OCI-LY7 (cell line): ENCODE measurements at regions not wholly inside any gene's neighbourhood (a gene's known extent, or its start where the extent isn't known, plus 50 kb on each side); places are given as distances from the start of the nearest gene placed in this dataset.

ENCODE experiments used
- BruUV-seq: library from RNA; stranded (reverse); fragments of 400-500 nt; replicated peaks from 2 replicates; lab custom pipeline; 2021; lab: Mats Ljungman, UMichigan
- CTCF ChIA-PET: fragments of 300-600 bp; sonication (Branson Sonifier 250); formaldehyde crosslinking; loops from one replicate; lab custom pipeline; 2022; ENCODE audit warnings: antibody characterized with exemption; ENCODE audit not compliant: unreplicated experiment; lab: Charles Lee
- POLR2A ChIA-PET: fragments of 300-600 bp; sonication (Branson Sonifier 250); formaldehyde crosslinking; loops from one replicate; lab custom pipeline; 2022; ENCODE audit warnings: antibody characterized with exemption; lab: Charles Lee
- DNase-seq: peaks from one replicate; pipeline ENCODE4 v3.0.0-alpha.2; 2015; ENCODE audit warnings: low spot score
- H2AFZ ChIP-seq: fragments of 200-600 bp; sonication (generic), shearing (Covaris generic); 2 replicates; pipeline ENCODE4 v1.6.1; 2014; ENCODE audit warnings: mild to moderate bottlenecking, antibody characterized with exemption, low read length, moderate library complexity
- H3K27ac ChIP-seq: fragments of 200-600 bp; sonication (generic); 2 replicates; pipeline ENCODE4 v1.5.1; 2014; ENCODE audit warnings: mixed run types, low read depth, mild to moderate bottlenecking, moderate library complexity, low read length, inconsistent platforms; ENCODE audit not compliant: poor library complexity, severe bottlenecking
- H3K36me3 ChIP-seq: fragments of 200-600 bp; sonication (generic); 2 replicates; pipeline ENCODE4 v1.6.1; 2014; ENCODE audit warnings: mild to moderate bottlenecking, antibody characterized with exemption, low read length, moderate library complexity, mixed read lengths; ENCODE audit not compliant: insufficient read depth
- H3K4me1 ChIP-seq: fragments of 200-600 bp; sonication (generic); 2 replicates; pipeline ENCODE4 v1.5.1; 2014; ENCODE audit warnings: mild to moderate bottlenecking, low read length; ENCODE audit not compliant: insufficient read depth, poor library complexity, severe bottlenecking
- H3K4me2 ChIP-seq: fragments of 200-600 bp; sonication (generic); 2 replicates; pipeline ENCODE4 v1.6.1; 2014; ENCODE audit warnings: mild to moderate bottlenecking, low read length
- H3K4me3 ChIP-seq: fragments of 200-600 bp; sonication (generic); 2 replicates; pipeline ENCODE4 v1.5.1; 2014; ENCODE audit warnings: mild to moderate bottlenecking, low read depth, low read length; ENCODE audit not compliant: poor library complexity, severe bottlenecking
- H3K79me2 ChIP-seq: fragments of 200-600 bp; sonication (generic); 2 replicates; pipeline ENCODE4 v1.6.1; 2016; ENCODE audit warnings: low read depth, mild to moderate bottlenecking, low read length, moderate library complexity, mixed read lengths; ENCODE audit not compliant: insufficient read depth
- H3K9me2 ChIP-seq: fragments of 200-600 bp; sonication (generic); 2 replicates; pipeline ENCODE4 v1.6.1; 2016; ENCODE audit warnings: mild to moderate bottlenecking, low read length, mixed read lengths; ENCODE audit not compliant: insufficient read depth
- H3K9me3 ChIP-seq: fragments of 200-600 bp; sonication (generic); 2 replicates; pipeline ENCODE4 v1.6.1; 2014; ENCODE audit warnings: mild to moderate bottlenecking, mixed run types, low read length, mixed read lengths
- H4K20me1 ChIP-seq: fragments of 200-600 bp; sonication (generic); 2 replicates; pipeline ENCODE4 v1.6.1; 2014; ENCODE audit warnings: mild to moderate bottlenecking, antibody characterized with exemption, low read length, moderate library complexity, mixed read lengths; ENCODE audit not compliant: insufficient read depth
- EZH2phosphoT487 ChIP-seq: fragments of 200-600 bp; sonication (generic); IDR thresholded peaks from 2 replicates; pipeline ENCODE4 v1.6.1; 2018; ENCODE audit warnings: low read depth, borderline replicate concordance, mild to moderate bottlenecking, mixed run types, antibody characterized with exemption, low read length, moderate library complexity, mixed read lengths
- intact Hi-C: fragments of 100-400 bp; cut with micrococcal nuclease; formaldehyde crosslinking; loops from one replicate; pipeline ENCODE4 v1.10.0; 2022; ENCODE audit not compliant: unreplicated experiment
- TF ChIP-seq, protein P1 (sequence below): fragments of 200-600 bp; sonication (generic); conservative IDR thresholded peaks from 2 replicates; pipeline ENCODE4 v1.5.1; 2014; ENCODE audit warnings: mild to moderate bottlenecking, antibody characterized with exemption, low read length, moderate library complexity, mixed read lengths

DNA sequence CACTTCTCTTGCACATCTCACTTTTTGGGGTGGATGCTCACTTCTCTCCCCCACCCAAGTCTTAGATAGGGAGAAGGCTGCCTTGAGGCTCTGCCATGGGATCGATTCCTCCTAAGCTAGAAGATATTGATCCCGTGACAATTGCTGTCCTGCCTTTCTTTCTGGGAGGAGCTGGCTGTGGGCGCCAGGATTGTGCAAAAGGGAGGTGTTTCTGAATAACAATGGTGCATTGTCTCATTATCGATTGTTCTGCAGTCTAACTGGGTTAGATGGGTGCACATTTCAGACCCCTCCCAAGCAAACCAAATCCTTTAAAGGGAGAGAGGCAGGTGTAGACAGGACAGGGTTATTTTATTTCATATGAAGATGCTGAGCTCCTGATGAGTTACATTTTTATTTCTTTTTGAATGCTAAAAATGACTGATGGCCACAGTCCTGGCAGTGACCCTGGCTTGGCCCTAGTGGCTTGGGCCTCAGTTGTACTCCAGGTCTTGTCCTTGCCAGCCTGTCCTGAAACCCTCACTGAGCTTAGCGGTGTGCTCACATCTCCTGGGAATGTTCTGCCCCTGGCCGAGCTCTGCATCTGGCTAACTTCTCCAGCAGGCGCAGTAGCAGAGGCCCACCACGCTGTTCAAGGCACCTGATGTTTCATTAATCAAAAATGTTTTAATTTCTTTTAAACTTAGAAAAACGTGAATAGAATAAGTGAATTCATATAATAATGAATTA lies 99.0 kb upstream of the KAZN start:
- Histone ChIP-seq H2AFZ (no peak overlapping the region), H3K27ac (no peak overlapping the region), H3K4me1 (no peaks in the 10 kb centered on the region), H3K4me3 (no peak overlapping the region), H3K4me2 (no peak overlapping the region), H3K79me2 (no peaks in the 10 kb centered on the region), H3K9me3 (no peaks in the 10 kb centered on the region), H3K36me3 (no peaks in the 10 kb centered on the region), H3K9me2 (no peaks in the 10 kb centered on the region), H4K20me1 (no peaks in the 10 kb centered on the region)
- BruUV-seq = no TSS peak
- intact Hi-C loops = no loop called here
- ChIA-PET CTCF (no interaction called here), POLR2A (no interaction called here)
- no peak for TF ChIP-seq EZH2phosphoT487
- TF ChIP-seq, protein P1, sequence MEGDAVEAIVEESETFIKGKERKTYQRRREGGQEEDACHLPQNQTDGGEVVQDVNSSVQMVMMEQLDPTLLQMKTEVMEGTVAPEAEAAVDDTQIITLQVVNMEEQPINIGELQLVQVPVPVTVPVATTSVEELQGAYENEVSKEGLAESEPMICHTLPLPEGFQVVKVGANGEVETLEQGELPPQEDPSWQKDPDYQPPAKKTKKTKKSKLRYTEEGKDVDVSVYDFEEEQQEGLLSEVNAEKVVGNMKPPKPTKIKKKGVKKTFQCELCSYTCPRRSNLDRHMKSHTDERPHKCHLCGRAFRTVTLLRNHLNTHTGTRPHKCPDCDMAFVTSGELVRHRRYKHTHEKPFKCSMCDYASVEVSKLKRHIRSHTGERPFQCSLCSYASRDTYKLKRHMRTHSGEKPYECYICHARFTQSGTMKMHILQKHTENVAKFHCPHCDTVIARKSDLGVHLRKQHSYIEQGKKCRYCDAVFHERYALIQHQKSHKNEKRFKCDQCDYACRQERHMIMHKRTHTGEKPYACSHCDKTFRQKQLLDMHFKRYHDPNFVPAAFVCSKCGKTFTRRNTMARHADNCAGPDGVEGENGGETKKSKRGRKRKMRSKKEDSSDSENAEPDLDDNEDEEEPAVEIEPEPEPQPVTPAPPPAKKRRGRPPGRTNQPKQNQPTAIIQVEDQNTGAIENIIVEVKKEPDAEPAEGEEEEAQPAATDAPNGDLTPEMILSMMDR = no peak
- DNase-seq = no peak

DNA sequence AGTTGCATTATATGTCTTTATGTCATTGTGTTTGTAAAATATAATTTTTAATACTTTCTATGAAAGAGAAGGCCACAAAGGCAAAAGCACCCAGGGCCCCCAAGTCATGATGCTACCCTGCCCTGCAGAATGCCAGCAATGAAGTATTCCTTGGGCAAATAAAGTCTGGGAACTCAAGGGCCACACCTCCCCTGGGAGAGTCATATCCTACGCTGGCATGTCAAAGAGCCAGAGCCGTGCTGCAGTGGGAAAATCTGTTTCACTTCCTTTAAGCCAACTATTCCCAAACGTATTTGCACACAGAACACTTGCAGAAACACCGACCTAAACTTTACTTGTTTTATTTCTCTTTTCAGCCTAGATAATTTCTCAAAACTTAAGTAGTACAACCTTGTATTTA lies 98.4 kb upstream of the KAZN start:
- POLR2A ChIA-PET = no interaction called here
- CTCF ChIA-PET = no interaction called here
- intact Hi-C loops = no loop called here
- no peaks in the 10 kb centered on the region for H3K36me3 ChIP-seq
- DNase-seq = no peak
- H3K4me2 ChIP-seq = no peak overlapping the region
- no peaks in the 10 kb centered on the region for H3K4me1 ChIP-seq
- no peak overlapping the region for H3K27ac ChIP-seq
- TF ChIP-seq, protein P1 = no peak
- TF ChIP-seq EZH2phosphoT487 = no peak
- no peaks in the 10 kb centered on the region for H3K79me2 ChIP-seq
- BruUV-seq = no TSS peak
- no peak overlapping the region for H3K4me3 ChIP-seq
- no peak overlapping the region for H2AFZ ChIP-seq
- no peaks in the 10 kb centered on the region for H3K9me3 ChIP-seq
- H4K20me1 ChIP-seq = no peaks in the 10 kb centered on the region
- H3K9me2 ChIP-seq = no peaks in the 10 kb centered on the region

DNA sequence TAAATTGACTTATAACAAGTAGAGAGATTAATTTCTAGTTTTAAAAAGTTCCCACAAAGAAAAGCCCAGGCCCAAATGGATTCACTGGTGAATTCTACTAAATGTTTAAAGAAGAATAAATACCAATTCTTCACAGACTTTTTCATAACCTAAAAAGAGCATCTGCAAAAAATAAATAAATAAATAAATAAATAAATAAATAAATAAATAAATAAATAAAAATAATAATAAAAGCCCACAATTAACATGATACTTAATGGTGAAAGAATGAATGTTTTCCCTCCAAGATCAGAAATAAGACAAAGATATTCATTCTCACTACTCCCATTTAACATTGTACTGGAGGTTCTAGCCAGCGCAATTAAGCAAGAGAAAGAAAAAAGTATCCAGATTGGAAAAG lies 97.6 kb upstream of the KAZN start:
- no peak overlapping the region for H3K27ac ChIP-seq
- no TSS peak for BruUV-seq
- H3K9me2 ChIP-seq = no peaks in the 10 kb centered on the region
- TF ChIP-seq, protein P1 = no peak
- no peak for TF ChIP-seq EZH2phosphoT487
- no peak overlapping the region for H3K4me2 ChIP-seq
- POLR2A ChIA-PET = no interaction called here
- no peaks in the 10 kb centered on the region for H3K79me2 ChIP-seq
- no peaks in the 10 kb centered on the region for H3K9me3 ChIP-seq
- H3K4me3 ChIP-seq = no peak overlapping the region
- CTCF ChIA-PET = no interaction called here
- no peak overlapping the region for H2AFZ ChIP-seq
- intact Hi-C loops = no loop called here
- H3K4me1 ChIP-seq = no peaks in the 10 kb centered on the region
- no peak for DNase-seq
- no peaks in the 10 kb centered on the region for H3K36me3 ChIP-seq
- no peaks in the 10 kb centered on the region for H4K20me1 ChIP-seq
